ENCODE measurements at regions not wholly inside any gene's neighbourhood (a gene's known extent, or its start where the extent isn't known, plus 50 kb on each side); places are given as distances from the start of the nearest gene placed in this dataset.

DNA sequence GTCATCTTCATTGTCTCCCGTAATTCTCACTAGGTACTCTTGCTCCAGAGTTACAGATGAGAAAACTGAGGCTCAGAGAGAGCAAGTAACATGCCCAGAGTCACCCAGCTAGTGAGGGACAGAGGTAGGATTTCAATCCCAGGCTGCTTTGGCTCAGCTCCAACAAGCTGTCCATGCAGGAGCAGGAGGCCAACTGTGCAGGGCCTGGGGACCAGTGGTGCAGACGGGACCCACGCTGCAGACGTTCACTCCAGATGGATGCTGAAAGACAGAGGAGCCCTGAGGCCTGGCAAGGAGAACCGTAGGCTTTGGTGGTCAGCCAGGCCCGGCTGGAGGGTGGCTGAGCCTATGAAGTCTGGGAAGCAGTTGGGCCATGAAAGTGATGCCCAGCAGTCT is 102.6 kb downstream of the MCFD2 start:
- DNase-seq: no peak
